HG03025 (cell line): ENCODE measurements at regions not wholly inside any gene's neighbourhood (a gene's known extent, or its start where the extent isn't known, plus 50 kb on each side); places are given as distances from the start of the nearest gene placed in this dataset.
"Not testable (repeated sequence)": the region's sequence is repeated elsewhere in the genome, so short reads cannot be mapped to it uniquely, and the experiment has no call there.

ENCODE experiments used
- ATAC-seq: cut with Tn5 transposase; IDR thresholded peaks from one replicate; pipeline ENCODE4 v1.9.1; 2021; ENCODE audit warnings: mild to moderate bottlenecking, moderate library complexity; ENCODE audit not compliant: unreplicated experiment, low FRiP score

- ATAC-seq: no peak
Measured at GRCh38 chr3:33956206-33956605, 157.8 kb downstream of the PDCD6IP start.

GRCh38 chr3:33956776-33957175 lies 158.3 kb downstream of the PDCD6IP start:
- ATAC-seq: no peak

DNA sequence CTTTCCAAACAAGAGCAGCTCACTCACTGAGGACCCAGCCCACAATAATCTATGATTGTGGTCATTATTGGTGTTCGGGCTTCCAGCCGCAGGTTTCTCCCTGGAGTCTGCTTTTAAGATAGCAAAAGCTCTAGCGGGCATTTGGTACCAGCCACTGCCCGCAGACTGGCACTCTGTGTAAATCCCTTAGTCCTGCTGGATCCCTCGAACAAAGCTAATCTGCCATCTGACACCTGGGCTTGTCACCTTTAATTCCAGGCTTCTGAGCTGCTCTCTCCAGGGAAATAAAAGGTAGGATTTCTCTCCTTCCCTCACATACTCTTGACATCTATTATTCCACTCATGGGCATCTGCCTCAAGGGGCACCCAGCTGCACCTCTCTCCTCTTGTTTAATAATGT lies 158.7 kb downstream of the PDCD6IP start:
- no peak for ATAC-seq

- ATAC-seq: no peak
Measured at GRCh38 chr3:33958661-33959060, 160.2 kb downstream of the PDCD6IP start.

DNA sequence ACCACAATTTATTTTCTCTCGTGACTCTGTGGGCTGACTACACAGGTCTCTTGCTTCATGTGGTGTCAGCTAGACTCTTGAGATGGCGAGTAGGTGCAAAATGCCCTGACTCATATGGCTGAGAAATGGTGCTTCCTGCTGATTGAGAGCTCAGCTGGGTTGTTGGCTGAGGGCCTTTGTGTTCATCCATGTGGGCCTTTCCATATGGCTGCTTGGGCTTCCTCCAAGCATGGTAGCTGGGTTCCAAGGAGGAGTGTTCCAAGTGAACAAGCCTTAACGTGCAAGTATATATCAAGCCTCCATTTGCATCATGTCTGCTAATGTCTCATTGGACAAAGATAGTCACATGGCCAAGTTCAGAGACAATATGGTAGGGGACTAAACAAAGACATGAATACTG lies 164.0 kb downstream of the PDCD6IP start:
- ATAC-seq: no peak

GRCh38 chr3:33970180-33970579 lies 171.8 kb downstream of the PDCD6IP start:
- ATAC-seq: not testable (repeated sequence)

- no peak for ATAC-seq
Measured at GRCh38 chr3:33971055-33971454, 172.6 kb downstream of the PDCD6IP start.

DNA sequence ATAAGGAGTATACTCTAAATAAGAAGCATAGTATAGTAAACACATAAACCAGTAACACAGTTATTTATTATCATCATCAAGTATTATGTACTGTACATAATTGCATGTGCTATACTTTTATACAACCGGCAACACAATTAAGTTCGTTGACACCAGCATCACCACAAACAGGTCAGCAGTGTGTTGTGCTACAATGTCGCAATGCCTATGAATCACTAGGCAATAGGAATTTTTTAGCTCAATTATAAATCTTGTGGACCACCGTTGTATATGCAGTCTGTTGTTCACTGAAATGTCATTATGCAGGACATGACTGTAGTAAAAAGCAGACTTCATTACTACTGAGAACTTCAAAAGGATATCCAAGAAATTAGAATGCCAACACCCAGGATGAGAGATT lies 177.0 kb downstream of the PDCD6IP start:
- ATAC-seq: no peak

- ATAC-seq: no peak
Measured at GRCh38 chr3:33977227-33977626, 178.8 kb downstream of the PDCD6IP start.

DNA sequence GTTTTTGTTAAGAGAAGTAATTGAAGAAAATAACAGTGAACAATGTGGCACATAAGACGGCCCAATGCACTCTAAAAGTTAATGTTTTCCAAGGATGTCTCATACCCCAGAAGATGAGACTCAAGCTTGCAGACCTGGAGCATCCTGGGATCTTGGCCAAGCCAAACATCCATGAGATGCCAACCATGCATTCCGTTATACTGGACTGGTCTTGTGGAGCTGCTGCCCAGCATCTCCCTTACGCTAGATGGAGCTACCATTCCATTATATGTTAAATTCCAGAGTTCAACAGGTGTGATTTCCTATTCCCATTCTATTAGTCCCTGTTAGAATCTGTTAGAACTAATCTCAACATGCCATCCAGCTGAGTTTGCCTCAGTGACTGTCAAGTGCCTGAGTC lies 181.8 kb downstream of the PDCD6IP start:
- ATAC-seq: no peak

DNA sequence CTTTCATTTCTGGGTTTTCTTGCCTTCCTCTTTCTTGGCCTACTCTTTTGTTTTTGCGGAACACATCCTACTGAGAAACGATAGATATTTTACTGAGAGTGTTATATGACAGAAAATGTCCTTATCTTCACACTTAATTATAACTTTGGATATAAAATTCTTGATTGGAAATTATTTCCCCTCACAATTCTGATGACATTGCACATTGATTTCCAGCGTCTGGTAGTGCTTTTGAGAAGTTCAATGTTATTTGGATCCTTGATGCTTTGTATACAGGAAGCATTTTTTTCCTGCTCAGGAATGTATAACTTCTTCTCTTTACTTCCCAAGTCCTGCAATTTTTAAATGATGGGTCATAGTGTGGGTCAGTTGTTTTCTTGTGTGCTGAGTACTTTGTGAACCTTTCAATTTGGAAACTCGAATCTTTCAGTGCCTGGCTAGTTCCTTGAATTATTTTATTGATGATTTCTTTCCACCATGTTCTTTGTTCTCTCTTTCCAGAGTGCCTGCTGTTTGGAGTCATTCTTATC lies 183.9 kb downstream of the PDCD6IP start:
- no peak for ATAC-seq

DNA sequence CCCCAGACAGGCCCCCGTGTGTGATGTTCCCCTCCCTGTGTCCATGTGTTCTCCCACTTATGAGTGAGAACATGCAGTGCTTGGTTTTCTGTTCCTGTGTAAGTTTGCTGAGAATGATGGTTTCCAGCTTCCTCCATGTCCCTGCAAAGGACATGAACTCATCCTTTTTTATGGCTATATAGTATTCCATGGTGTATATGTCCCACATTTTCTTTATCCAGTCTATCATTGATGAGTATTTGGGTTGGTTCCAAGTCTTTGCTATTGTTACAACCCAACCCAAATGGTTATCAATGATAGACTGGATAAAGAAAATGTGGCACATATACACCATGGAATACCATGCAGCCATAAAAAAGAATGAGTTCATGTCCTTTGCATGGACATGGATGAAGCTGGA lies 184.5 kb downstream of the PDCD6IP start:
- not testable (repeated sequence) for ATAC-seq

DNA sequence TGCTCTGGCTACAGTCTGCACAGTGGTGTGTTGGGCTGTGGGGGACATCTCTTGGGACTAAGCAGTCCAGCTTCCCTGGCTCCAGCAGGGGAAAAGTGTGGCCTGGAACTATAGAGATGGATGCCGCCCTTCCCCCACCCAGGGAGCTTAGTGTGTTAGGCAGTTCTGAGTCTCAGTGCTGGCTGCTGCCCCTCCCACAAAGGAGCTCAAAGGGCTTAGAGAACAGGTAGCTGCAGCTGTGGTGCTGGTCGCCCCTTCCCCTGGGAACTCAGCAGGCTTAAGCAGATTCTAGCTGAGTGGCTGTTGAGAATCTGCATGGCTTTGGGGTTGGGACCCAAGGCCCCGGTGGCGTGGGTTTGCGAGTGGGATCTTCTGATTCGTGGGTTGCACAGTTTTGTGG lies 190.8 kb downstream of the PDCD6IP start:
- ATAC-seq: no peak

DNA sequence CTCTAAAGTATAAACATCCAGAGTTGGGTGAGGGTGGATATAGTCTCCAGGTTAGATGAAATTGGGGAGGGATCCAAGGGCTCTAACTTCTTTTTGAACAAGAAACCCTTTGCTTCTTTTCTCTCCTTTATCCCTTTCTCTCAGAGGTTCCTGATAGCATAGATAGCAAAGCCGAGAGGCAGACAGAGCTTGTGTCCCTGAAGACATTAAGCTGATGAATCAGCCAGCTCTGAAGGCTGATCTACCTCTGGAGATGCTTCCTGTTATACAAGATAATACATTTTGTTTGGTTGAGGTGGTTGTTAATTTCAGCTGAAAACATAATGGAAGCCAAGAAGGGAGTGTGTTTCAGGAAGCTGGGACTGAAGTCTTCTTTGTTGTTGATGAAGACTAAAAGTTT lies 193.2 kb downstream of the PDCD6IP start:
- ATAC-seq: no peak

GRCh38 chr3:33993631-33994030 lies 195.2 kb downstream of the PDCD6IP start:
- no peak for ATAC-seq

GRCh38 chr3:33994568-33994967 lies 196.1 kb downstream of the PDCD6IP start:
- ATAC-seq: no peak

DNA sequence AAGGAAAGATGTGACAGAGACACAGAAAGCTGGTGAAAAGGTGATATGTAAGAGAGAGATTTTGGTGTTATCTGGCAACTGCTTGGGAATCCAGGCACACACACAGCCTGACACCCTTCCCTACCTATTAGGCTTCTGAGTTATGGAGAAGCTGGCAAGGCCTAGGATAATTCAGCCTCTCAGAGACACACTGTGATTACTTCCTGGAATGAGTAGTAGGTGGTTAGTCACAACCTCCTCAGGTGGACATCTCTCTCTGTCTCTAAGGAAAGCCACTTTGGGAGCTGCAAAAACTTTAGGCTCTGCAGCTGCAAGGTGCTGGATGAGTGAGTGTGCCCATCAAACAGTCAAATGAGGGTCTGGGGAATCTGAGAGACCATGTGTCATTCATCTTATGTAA lies 201.9 kb downstream of the PDCD6IP start:
- no peak for ATAC-seq

- no peak for ATAC-seq
Measured at GRCh38 chr3:34001022-34001421, 202.6 kb downstream of the PDCD6IP start.

GRCh38 chr3:34001990-34002389 lies 203.6 kb downstream of the PDCD6IP start:
- no peak for ATAC-seq

DNA sequence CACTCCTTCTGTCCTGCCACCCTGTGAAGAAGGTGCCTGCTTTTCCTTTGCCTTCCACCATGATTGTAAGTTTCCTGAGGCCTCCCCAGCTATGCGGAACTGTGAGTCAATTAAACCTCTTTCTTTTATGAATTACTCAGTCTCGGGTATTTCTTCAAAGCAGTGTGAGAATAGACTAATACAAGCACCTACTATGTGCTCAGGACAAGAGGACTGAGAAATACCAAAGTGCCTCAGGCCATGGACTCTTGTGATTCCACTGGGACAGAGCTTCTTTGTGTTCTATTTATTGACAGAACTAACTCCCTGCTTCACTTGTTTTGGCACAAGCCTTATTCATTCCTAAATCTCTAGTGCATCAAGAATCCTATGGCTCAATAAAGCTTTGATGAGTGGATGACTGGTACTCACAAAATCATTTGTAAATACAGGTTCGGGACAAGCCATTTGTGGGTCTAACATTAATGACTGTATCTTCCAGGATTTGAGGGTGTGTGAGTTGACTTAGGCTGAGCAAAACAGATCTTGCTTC lies 204.2 kb downstream of the PDCD6IP start:
- no peak for ATAC-seq

DNA sequence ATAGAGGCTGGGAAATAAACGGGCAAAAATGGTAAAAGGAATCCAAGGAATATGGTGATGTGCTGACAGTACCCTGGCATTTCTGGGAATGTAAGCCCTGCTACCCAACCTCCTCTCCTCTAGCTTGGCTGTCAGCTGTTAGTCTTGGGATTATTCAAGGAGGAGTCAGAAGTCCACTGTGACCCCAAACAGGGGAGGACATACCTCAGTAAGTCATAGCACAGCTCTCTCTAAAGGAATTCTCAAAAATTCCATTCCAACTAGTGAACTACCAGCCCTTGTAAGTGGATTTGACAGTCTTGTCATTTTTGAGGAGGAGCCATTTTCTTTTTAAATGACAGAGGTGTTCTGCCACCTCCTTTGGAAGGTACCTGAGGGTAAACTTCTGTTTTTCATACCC lies 207.5 kb downstream of the PDCD6IP start:
- ATAC-seq: no peak

DNA sequence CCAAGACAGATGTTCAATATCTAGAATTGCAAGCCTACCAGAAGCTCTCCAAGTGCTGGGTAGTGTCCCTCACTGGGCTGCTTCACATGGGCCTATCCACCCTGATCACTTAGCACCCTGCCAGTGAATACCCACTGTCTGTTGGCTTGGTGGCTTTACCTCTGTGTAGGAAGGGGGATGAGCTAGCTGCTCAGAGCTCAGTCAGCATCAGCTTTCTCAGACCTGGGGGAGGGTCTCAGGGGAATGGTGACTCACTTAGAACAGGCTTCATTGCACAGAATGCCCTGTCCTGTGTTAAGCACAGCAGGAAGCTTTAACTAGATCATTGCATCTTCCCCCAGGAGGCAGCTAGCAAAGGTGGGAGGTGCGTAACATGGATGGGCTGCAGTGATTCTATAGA lies 209.8 kb downstream of the PDCD6IP start:
- no peak for ATAC-seq
